Activated T-helper 2 cell treated with anti-CD3 and anti-CD28 coated beads, Interferon-gamma antibody, Interleukin-2, Interleukin-4, amounts not matched to agents 10 μg/mL and 5 μg/mL and 100 μg/mL, durations not matched to agents 14 hours and 24 hours and 36 hours (primary cell): ENCODE measurements at regions not wholly inside any gene's neighbourhood (a gene's known extent, or its start where the extent isn't known, plus 50 kb on each side); places are given as distances from the start of the nearest gene placed in this dataset.

ENCODE experiments used
- DNase-seq: peaks from one replicate; pipeline ENCODE4 v3.0.0; 2021; ENCODE audit warnings: low spot score
- H3K27ac Mint-ChIP-seq: one replicate; pipeline ENCODE4 v1.8.0; 2021; ENCODE audit warnings: mixed read lengths
- H3K27me3 Mint-ChIP-seq: one replicate; pipeline ENCODE4 v1.8.0; 2021; ENCODE audit warnings: low read depth, mixed read lengths
- H3K36me3 Mint-ChIP-seq: one replicate; pipeline ENCODE4 v1.8.0; 2021; ENCODE audit warnings: low read depth, mixed read lengths
- H3K4me1 Mint-ChIP-seq: one replicate; pipeline ENCODE4 v1.8.0; 2021; ENCODE audit warnings: low read depth, mixed read lengths
- H3K4me3 Mint-ChIP-seq: one replicate; pipeline ENCODE4 v1.8.0; 2021; ENCODE audit warnings: low read depth, mild to moderate bottlenecking, moderate library complexity, mixed read lengths
- H3K9me3 Mint-ChIP-seq: one replicate; pipeline ENCODE4 v1.8.0; 2021; ENCODE audit warnings: mixed read lengths
- intact Hi-C: fragments of 100-400 bp; cut with micrococcal nuclease; formaldehyde crosslinking; loops from one replicate; pipeline ENCODE4 v1.15.1; 2023

DNA sequence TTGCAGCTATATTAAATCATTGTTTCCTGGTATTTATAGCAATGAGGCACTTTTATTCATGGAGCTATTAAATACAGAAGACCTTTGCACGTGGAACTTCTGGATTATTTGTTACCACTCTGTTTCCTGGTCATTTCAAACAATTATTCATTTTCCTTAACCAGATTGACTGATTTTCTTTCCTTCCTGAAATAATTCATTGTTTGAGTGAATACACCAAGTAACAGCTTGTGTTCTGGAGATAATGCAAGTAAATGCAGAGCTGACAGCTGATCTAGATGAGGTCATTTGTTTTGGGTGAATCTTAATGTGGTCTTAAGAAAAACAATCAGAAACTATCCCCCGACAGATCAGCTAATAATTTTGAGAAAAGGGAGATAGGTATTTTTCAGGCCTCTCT lies 497.7 kb downstream of the KIF20B start:
- no peak overlapping the region for H3K27ac Mint-ChIP-seq

DNA sequence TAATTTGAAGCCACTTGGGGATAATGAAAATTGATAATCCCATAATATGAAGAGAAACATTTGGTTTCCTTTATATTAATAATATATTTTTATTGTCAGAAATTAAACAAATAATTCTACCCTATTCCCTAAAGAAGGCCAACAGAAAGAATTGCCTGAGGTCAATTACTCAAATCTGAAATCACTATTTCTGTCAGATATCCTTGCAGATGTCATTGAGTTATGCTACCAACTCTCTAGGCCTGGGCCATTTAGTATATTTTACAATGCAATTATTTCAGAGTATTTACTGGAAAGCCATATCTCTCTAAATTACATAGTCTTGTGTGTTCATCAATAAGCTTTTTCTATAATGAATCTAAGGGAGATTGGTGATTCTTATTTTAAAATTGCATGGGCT lies 498.1 kb downstream of the KIF20B start:
- intact Hi-C loops: no loop called here
- Mint-ChIP-seq H3K9me3 (no peaks in the 10 kb centered on the region), H3K27me3 (no peaks in the 10 kb centered on the region), H3K4me3 (no peak overlapping the region), H3K36me3 (no peaks in the 10 kb centered on the region), H3K27ac (no peak overlapping the region), H3K4me1 (no peaks in the 10 kb centered on the region)
- no peak for DNase-seq

More for the DNA sequence above, 497.7 kb downstream of the KIF20B start:
- Mint-ChIP-seq H3K9me3 (no peaks in the 10 kb centered on the region), H3K27me3 (no peaks in the 10 kb centered on the region), H3K4me3 (no peak overlapping the region), H3K4me1 (no peaks in the 10 kb centered on the region), H3K36me3 (no peaks in the 10 kb centered on the region)
- intact Hi-C loops: no loop called here
- DNase-seq: no peak

DNA sequence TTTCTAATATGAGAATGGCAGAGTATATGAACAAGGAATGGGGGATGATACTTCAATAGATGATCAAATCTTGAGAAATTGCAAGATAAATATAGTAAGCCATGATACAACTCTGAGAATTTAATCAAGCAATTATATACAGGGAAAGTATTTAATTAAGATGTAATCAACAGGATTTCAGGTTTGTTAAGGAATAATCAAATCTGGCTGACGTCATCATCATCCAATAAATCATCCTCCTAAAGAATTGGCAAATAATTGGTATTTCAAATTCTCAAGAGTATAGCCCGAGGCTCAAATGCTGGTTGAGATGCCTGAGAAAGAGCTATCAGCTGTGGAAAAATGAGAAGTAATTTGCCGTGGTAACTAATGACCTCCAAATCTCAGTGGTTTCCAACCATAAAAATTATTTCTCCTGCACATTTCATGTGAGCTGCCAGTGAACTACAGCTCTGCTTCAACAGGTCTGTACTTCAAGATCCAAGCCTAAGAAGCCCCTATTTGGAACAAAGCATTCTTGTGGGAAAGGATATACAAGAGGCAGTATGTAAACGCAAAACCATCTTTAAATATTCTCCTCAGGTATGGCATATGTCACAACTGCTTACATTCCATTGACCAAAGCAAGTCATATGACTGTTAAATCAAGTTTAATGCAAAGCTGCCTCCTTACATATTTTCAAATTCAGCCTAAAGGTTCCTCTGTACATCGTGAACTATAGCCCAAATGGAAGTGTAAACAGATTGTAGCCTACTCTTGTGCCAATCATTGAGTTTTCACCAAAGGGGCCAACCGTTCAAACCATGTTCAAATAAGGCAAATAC lies 503.0 kb downstream of the KIF20B start:
- no peaks in the 10 kb centered on the region for H3K36me3 Mint-ChIP-seq
- H3K4me1 Mint-ChIP-seq: no peaks in the 10 kb centered on the region
- H3K4me3 Mint-ChIP-seq: no peak overlapping the region
- H3K27ac Mint-ChIP-seq: no peak overlapping the region
- H3K9me3 Mint-ChIP-seq: no peaks in the 10 kb centered on the region
- intact Hi-C loops: no loop called here
- no peaks in the 10 kb centered on the region for H3K27me3 Mint-ChIP-seq
- DNase-seq: no peak

DNA sequence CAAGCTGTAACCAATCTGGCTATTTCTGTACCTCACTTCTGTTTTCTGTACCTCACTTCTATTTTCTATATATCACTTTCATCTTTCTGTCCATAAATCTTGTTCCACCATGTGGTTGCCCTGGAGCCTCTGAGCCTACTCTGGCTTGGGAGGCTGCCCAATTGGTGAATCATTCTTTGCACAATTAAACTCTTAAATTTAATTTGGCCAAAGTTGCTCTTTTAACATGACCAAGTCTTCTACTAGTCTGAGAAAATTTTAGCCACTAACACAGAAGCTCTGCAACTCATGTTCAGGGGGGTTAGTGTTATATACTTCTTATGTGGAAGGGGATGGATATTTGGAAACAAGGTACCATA lies 503.5 kb downstream of the KIF20B start:
- H3K27ac Mint-ChIP-seq: no peak overlapping the region
- no peaks in the 10 kb centered on the region for H3K36me3 Mint-ChIP-seq
- intact Hi-C loops: no loop called here
- H3K4me3 Mint-ChIP-seq: no peak overlapping the region
- no peak for DNase-seq
- no peaks in the 10 kb centered on the region for H3K27me3 Mint-ChIP-seq
- H3K9me3 Mint-ChIP-seq: no peaks in the 10 kb centered on the region
- no peaks in the 10 kb centered on the region for H3K4me1 Mint-ChIP-seq

DNA sequence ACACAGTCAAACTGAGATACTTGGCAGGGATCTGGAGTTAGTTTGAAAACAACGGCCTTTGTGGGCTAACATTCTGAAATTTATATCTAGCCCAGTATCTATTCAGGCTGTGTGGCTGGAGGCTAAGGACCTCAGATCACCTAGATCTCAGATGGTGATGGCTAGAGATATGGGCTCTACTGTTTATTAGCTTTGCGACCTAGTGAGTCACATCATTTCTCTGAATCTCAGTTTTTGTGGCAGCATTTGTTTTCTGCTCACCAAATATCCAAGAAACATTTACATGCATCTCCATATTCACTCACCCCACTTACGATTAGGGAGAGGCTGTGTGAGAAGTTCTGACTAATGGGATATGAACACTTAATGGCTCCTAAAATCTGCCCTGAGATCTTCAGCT lies 503.9 kb downstream of the KIF20B start:
- H3K9me3 Mint-ChIP-seq: no peaks in the 10 kb centered on the region
- intact Hi-C loops: no loop called here
- H3K4me1 Mint-ChIP-seq: no peaks in the 10 kb centered on the region
- no peak overlapping the region for H3K27ac Mint-ChIP-seq
- no peaks in the 10 kb centered on the region for H3K27me3 Mint-ChIP-seq
- no peak overlapping the region for H3K4me3 Mint-ChIP-seq
- H3K36me3 Mint-ChIP-seq: no peaks in the 10 kb centered on the region
- DNase-seq: no peak

DNA sequence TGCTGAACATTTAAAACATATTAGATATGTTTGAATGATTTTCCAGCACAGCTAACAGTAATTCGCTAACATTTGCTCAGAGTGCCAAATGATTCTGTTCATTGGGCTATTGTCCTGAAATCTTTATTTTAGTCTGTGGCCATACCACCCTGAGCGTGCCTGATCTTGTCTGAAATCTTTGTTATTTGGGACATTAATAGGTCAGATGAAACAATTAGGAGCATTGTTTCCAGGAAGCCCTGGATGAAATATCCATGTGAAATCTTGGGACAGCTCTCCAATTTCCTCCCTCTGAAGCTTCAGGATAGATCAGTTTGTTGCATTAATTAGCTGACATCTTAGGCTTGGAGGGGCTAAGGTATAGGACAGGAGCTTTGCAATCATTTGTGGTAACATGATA lies 512.0 kb downstream of the KIF20B start:
- Mint-ChIP-seq H3K4me3 (no peak overlapping the region), H3K9me3 (no peaks in the 10 kb centered on the region), H3K36me3 (no peaks in the 10 kb centered on the region), H3K27me3 (no peaks in the 10 kb centered on the region), H3K4me1 (no peaks in the 10 kb centered on the region), H3K27ac (no peak overlapping the region)
- intact Hi-C loops: no loop called here
- DNase-seq: no peak

DNA sequence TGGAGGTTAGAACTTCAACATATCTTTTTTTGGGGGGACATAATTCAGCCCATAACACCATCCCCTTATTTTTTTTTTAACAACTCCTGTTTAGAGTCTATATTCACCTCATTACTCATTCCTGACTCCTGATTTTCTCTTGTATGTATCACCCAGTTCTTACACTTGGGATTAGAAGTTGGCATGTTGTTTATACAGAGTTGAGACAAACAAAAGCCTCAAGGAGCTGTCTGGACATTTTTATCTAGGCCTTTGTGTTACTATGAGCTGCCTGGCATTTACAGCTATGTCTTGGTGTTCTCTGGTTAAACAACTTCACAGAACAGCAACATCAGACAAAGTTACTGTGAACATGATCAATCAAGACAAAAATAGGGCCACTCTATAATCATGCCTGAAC lies 517.5 kb downstream of the KIF20B start:
- intact Hi-C loops: no loop called here
- Mint-ChIP-seq H3K27ac (no peak overlapping the region), H3K4me1 (no peaks in the 10 kb centered on the region), H3K36me3 (no peaks in the 10 kb centered on the region), H3K9me3 (no peaks in the 10 kb centered on the region), H3K4me3 (no peak overlapping the region), H3K27me3 (peaks cover 4% of the 10 kb centered on the region)
- DNase-seq: no peak

DNA sequence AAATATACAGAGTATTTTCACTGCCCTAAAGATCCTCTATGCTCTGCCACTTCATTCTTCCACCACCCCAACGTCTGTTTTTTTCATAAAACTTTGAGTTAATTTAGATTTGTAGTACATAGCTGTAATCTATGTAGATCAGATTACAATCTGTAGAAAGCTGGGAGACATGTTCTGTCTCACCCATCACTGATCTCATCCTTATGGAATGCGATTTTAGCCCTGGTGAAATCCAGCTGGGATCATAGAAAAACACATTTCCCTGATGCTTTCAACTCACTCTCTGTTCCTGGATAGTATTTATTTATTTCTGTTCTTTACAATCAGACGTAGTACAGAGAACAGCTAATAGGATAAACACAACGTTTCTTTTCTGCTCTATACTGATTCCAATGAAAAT lies 521.0 kb downstream of the KIF20B start:
- DNase-seq: no peak
- Mint-ChIP-seq H3K4me3 (no peak overlapping the region), H3K27me3 (peaks cover 6% of the 10 kb centered on the region), H3K9me3 (no peaks in the 10 kb centered on the region), H3K4me1 (peaks cover 5% of the 10 kb centered on the region), H3K27ac (no peak overlapping the region), H3K36me3 (no peaks in the 10 kb centered on the region)
- intact Hi-C loops: no loop called here

DNA sequence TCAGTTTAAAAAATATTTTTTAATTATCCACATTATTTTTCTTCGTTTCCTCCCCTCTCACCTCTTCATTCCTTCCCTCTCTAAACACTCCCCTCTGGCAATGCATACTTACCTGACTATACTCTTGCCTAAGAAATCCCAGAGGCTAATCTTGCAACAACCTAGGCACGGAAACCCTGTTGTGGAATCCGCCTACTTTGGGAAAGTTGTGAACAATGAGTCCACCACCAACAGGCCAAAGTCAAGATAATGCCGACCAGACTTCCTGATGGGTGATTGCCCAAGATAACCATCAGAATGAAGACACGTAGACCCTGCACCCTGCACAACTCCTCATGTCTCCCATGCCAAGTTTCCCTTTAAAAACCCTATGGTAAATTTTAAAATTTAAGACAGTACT lies 521.5 kb downstream of the KIF20B start:
- Mint-ChIP-seq H3K4me1 (peaks cover 6% of the 10 kb centered on the region), H3K4me3 (no peak overlapping the region), H3K27me3 (peaks cover 6% of the 10 kb centered on the region), H3K36me3 (no peaks in the 10 kb centered on the region), H3K27ac (no peak overlapping the region), H3K9me3 (peaks cover 3% of the 10 kb centered on the region)
- intact Hi-C loops: no loop called here
- no peak for DNase-seq

DNA sequence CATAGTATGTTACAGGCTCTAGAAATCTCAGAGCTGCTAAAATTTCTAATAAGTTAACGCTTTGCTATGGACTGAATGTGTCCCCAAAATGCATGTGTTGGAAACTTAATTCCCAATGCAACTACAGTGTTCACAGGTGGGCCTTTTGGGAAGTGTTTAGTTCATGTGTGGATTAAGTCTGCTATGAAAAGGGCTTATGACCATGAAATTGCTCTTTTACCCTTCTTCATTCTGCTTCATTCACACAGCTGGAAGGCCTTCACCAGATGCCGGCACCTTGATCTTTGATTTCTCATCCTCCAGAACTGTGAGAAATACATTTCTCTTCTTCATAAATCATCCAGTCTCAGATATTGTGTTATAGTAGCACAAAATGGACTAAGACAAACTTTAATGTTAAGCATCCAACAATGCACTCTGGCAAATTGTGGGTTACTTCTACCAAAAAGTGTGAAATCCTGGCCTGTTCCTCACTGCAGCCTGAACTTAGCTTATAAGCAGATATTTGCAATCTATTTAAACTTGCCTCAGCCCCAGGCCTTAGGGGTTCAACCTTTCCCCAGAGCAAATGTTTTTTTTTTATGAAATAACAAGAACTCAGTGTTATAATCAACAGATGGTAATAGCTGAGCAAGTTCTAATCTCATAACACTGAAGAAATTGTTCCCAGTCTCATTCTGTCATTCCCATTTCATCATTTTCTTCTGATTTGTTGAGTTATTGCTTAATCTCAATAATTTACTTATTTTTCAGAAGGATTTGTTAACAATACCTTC lies 523.6 kb downstream of the KIF20B start:
- H3K27me3 Mint-ChIP-seq: peaks cover 10% of the 10 kb centered on the region
- H3K27ac Mint-ChIP-seq: no peak overlapping the region
- H3K36me3 Mint-ChIP-seq: no peaks in the 10 kb centered on the region
- H3K9me3 Mint-ChIP-seq: peaks cover 23% of the 10 kb centered on the region
- intact Hi-C loops: loop anchor here (5.0 kb wide), 2 partner anchors 647 to 973 kb away; partner anchors contain the start of genes LIPA and RPP30
- H3K4me3 Mint-ChIP-seq: no peak overlapping the region
- DNase-seq: no peak
- peaks cover 8% of the 10 kb centered on the region for H3K4me1 Mint-ChIP-seq

DNA sequence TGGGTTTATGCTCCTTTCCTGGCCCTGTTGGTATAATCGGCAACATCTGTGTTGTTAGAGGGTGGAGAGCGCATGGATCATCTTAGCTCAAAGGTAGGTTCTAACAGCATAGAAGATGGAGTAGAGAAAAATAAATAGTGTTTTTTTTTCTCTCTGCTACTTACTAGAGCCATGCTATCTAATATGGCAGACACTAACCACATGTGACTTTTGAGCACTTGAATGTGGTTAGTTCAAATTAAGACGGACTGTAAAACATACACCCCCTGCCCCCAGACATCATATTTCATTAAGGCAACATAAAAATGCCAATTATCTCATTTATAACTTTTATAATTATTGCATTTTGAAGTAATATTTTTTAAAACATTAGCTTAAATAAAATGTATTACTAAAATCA lies 525.1 kb downstream of the KIF20B start:
- Mint-ChIP-seq H3K4me3 (no peak overlapping the region), H3K4me1 (peaks cover 8% of the 10 kb centered on the region), H3K27me3 (peaks cover 16% of the 10 kb centered on the region), H3K36me3 (no peaks in the 10 kb centered on the region), H3K9me3 (peaks cover 27% of the 10 kb centered on the region), H3K27ac (no peak overlapping the region)
- DNase-seq: no peak
- intact Hi-C loops: loop anchor here (2.0 to 5.0 kb wide), 3 partner anchors 366 to 974 kb away; partner anchors contain the start of genes LIPA and RPP30

DNA sequence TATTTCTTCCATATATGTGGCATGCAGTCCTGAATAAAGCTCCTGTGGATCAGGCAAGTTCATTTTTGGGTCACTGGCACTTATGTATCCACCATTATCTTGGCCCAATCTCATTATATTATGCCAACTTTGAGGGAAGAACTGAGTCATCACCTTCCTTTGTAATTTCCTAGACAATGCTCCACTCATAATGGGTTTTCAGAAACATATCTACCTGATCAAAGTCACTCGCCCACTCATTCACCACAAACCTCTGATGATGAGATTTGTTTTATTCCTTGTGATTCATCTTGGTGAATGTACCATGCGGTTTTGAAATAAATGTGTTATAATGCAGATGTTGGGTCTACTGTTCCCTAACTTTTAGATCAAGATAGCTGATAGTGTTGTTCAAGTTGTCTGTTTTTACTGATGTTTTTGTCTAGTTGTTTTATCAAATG lies 525.8 kb downstream of the KIF20B start:
- intact Hi-C loops: loop anchor here (1.0 to 5.0 kb wide), 5 partner anchors 140 to 975 kb away; partner anchors contain the start of genes LIPA and RPP30
- DNase-seq: peak; percentile 10
- H3K36me3 Mint-ChIP-seq: no peaks in the 10 kb centered on the region
- H3K4me3 Mint-ChIP-seq: no peak overlapping the region
- peaks cover 27% of the 10 kb centered on the region for H3K9me3 Mint-ChIP-seq
- H3K27ac Mint-ChIP-seq: peak overlapping the region; percentile 12
- peaks cover 17% of the 10 kb centered on the region for H3K27me3 Mint-ChIP-seq
- peaks cover 8% of the 10 kb centered on the region for H3K4me1 Mint-ChIP-seq

DNA sequence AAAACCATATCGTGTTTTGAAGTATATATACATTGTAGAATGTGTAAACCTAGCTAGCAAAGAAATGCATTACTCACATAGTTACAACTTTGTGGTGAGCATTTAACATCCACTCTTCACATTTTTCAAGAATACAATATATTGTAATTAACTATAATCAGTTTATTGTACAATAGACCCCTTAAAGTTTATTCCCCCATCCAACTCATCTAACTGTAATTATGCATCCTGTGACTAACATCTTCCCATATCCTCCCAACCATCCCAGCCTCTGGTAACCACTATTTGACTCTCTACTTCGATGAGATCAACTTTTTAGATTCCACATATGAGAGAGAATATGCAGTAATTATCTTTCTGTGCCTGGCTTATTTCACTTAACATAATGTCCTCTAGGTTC lies 526.4 kb downstream of the KIF20B start:
- Mint-ChIP-seq H3K36me3 (no peaks in the 10 kb centered on the region), H3K9me3 (peaks cover 27% of the 10 kb centered on the region), H3K27me3 (peaks cover 17% of the 10 kb centered on the region), H3K27ac (peak overlapping the region; percentile 65), H3K4me3 (no peak overlapping the region), H3K4me1 (peaks cover 8% of the 10 kb centered on the region)
- intact Hi-C loops: loop anchor here (1.0 to 5.0 kb wide), 5 partner anchors 140 to 975 kb away; partner anchors contain the start of genes LIPA and RPP30
- no peak for DNase-seq
